ENCODE measurements at regions not wholly inside any gene's neighbourhood (a gene's known extent, or its start where the extent isn't known, plus 50 kb on each side); places are given as distances from the start of the nearest gene placed in this dataset.

DNA sequence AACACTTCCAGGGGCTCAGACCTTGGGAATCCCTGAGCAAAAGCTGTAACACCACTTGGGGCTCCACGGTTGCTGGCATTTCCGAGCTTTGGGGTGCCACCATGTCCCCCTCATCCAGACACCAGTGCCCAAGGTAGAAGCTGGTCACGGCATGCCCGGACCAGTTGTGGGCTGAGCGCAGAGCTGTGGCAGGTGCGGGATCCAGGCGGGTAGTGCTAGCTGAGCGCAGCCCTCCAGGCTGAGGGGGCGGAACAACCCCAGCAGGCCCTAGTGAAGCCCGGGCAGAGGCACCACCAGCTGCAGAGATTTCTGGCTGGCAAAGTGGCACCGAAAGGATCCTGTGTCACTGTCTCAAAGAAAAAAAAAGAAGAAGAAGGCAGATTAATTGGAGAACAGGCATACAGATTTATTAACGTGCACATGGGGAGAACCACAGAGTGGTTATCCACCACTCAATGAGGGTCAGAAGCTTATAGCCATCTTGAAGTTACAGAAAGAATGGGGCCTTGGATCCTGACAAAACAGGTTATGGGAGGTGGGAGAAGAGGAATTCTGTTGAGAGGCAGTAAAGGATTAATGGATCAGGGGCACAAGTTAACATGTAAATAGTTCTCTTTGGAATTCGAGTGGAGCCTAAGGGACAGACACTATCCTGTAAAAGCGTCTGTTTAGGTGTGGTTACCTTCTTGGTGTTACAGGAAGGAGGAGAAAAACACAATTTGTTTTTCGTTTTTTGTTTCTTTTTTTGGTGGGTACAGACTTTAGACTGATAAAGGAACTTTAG lies 107.5 kb downstream of the CD24 start:
- TF ChIP-seq GATA2 (IDR thresholded peaks at IDR 0.05; ENCODE audit: low read depth, low read length) (no peak), GATA3 (IDR thresholded peaks at IDR 0.05; ENCODE audit: low read depth, low read length) (no peak)

All from SH-SY5Y (cell line).